Body of pancreas (tissue), 4 donors: ENCODE measurements at regions not wholly inside any gene's neighbourhood (a gene's known extent, or its start where the extent isn't known, plus 50 kb on each side); places are given as distances from the start of the nearest gene placed in this dataset.

Experiments used
- ATAC-seq: fragments of 150-250 bp; one replicate; pipeline ENCODE4 v1.9.1; 2016
- DNase-seq, 4 donors: peaks; one replicate each; pipeline ENCODE4 v3.0.0-alpha.2; 2019
- H3K27ac ChIP-seq, 4 donors: fragments of 200-600 bp; sonication (generic); 1 replicate in 3 of 4; 2 replicates in 1 of 4; pipeline versions ENCODE4 v1.5.1 to v1.6.1; 2016 to 2019; ENCODE audit warnings: mild to moderate bottlenecking in 1 of 4, mixed read lengths in 1 of 4, moderate library complexity in 1 of 4
- H3K27me3 ChIP-seq, 2 donors: fragments of 200-600 bp; sonication (generic); one replicate each; pipeline ENCODE4 v1.6.0; 2016; ENCODE audit warnings: mild to moderate bottlenecking in 1 of 2
- H3K36me3 ChIP-seq, 2 donors: fragments of 200-600 bp; sonication (generic); replicated peaks in 1 of 2; 2 replicates each; pipeline ENCODE4 v1.5.1; 2016; ENCODE audit warnings: low read depth in 2 of 2; ENCODE audit not compliant: insufficient read depth in 1 of 2
- H3K4me1 ChIP-seq: fragments of 200-600 bp; sonication (generic); one replicate; pipeline ENCODE4 v1.6.0; 2016
- H3K4me3 ChIP-seq, 2 donors: fragments of 200-600 bp; sonication (generic); 1 replicate in 1 of 2; 2 replicates in 1 of 2; pipeline ENCODE4 v1.5.1; 2016 to 2019
- H3K9me3 ChIP-seq, 3 donors: fragments of 200-600 bp; sonication (generic); 1 replicate in 2 of 3; 2 replicates in 1 of 3; pipeline ENCODE4 v1.5.1; 2016
- POLR2A ChIP-seq, 3 donors: fragments of 450-650 bp; IDR thresholded peaks; one replicate each; pipeline ENCODE4 v1.6.1; 2016; ENCODE audit warnings: antibody characterized with exemption in 3 of 3, mild to moderate bottlenecking in 2 of 3
- WGBS, 2 donors: methylation state at CpG; one replicate each; pipeline ENCODE4 v1.1.5; 2017; 5-methylcytosine and 5-hydroxymethylcytosine counted together
- intact Hi-C: fragments of 100-400 bp; cut with DNase I; formaldehyde crosslinking; loops from one replicate; pipeline ENCODE4 v1.15.1; 2023
- TF ChIP-seq, protein P1 (sequence below), 7 experiments: fragments of 450-650 bp in 4 of 7; fragments of 200-600 bp in 3 of 7; sonication (generic) in 3 of 7; IDR thresholded peaks; one replicate each; pipeline ENCODE4 v1.5.1; 2016 to 2019; ENCODE audit warnings: antibody characterized with exemption in 7 of 7

DNA sequence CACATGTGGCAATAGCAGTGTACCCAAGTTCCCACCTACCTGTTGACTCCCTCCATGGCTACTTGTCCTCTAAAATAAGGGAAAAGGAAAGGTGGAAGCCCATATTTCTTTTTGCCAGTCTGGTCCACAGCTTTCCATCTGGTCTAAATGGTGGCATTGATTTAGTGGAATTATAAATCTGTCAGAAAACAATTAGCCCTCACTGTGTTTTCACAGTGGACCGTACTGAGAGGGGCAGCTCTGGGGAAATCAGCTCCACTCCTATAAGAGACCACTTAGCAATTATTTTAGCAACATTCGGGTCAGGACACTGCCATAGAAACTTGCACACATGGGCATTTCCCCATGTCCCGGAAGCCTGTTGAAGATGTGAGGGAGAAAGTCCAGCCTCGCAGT lies 653.4 kb upstream of the MARCKS start:
- WGBS, 2 donors = 77 to 79% methylated on average over 4 of the region's 4 CpGs
- TF ChIP-seq POLR2A (IDR thresholded peaks at IDR 0.05) = no peak
- TF ChIP-seq, protein P1, sequence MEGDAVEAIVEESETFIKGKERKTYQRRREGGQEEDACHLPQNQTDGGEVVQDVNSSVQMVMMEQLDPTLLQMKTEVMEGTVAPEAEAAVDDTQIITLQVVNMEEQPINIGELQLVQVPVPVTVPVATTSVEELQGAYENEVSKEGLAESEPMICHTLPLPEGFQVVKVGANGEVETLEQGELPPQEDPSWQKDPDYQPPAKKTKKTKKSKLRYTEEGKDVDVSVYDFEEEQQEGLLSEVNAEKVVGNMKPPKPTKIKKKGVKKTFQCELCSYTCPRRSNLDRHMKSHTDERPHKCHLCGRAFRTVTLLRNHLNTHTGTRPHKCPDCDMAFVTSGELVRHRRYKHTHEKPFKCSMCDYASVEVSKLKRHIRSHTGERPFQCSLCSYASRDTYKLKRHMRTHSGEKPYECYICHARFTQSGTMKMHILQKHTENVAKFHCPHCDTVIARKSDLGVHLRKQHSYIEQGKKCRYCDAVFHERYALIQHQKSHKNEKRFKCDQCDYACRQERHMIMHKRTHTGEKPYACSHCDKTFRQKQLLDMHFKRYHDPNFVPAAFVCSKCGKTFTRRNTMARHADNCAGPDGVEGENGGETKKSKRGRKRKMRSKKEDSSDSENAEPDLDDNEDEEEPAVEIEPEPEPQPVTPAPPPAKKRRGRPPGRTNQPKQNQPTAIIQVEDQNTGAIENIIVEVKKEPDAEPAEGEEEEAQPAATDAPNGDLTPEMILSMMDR (IDR thresholded peaks at IDR 0.05) = no peak
- intact Hi-C loops = no loop called here
- ATAC-seq (no peak), DNase-seq (no peak)
- Histone ChIP-seq H3K27ac (no peak overlapping the region), H3K27me3 (no peaks in the 10 kb centered on the region), H3K36me3 (no peaks in the 10 kb centered on the region), H3K4me3 (no peak overlapping the region), H3K9me3 (no peaks in the 10 kb centered on the region), H3K4me1 (no peaks in the 10 kb centered on the region)

DNA sequence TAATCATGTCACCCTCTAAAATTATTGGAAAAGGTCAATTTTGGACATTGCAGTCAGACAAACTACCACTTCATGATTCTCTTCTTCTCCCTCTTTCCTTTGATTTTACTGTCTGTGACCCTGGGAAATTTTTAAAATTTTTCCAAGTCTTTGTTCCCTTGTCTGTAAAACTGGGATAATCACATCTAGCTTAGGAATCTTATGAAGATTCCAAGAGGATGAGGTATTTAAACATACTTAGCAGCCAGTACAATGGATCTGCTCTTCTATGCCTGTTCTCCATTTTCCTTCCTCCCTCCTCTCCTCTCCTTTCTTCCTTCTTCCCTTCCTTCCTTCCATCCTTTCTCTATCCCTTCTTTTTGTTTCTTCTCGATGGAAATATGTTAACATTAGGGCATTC lies 651.6 kb upstream of the MARCKS start:
- DNase-seq (no peak), ATAC-seq (no peak)
- WGBS, 2 donors = 50 to 55% methylated on average over 1 of the region's 1 CpG
- TF ChIP-seq, protein P1 (IDR thresholded peaks at IDR 0.05) = no peak
- no peak for TF ChIP-seq POLR2A (IDR thresholded peaks at IDR 0.05)
- Histone ChIP-seq H3K4me1 (no peaks in the 10 kb centered on the region), H3K4me3 (no peak overlapping the region), H3K9me3 (no peaks in the 10 kb centered on the region), H3K36me3 (no peaks in the 10 kb centered on the region), H3K27ac (no peak overlapping the region), H3K27me3 (no peaks in the 10 kb centered on the region)
- intact Hi-C loops = no loop called here

DNA sequence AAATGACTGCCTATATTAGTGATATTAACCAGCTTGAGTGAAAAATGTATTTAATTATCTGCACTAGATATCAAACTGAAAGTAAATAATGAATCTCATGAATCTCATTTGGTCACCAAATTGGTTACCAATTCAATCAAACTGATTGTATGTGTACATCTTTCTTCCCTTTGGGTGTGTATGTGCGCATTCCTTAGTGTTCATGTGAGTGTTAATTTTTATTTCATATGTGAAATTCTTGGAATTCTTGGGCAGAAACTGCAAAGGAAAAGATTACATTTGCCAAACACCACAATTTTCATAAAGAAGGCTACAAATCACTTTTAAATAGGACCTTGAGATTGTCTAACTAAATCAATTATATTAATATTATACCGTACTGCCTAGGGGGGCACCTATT lies 648.4 kb upstream of the MARCKS start:
- 68 to 88% methylated on average over 2 of the region's 2 CpGs for WGBS, 2 donors
- Histone ChIP-seq H3K4me3 (no peak overlapping the region), H3K27me3 (no peaks in the 10 kb centered on the region), H3K4me1 (no peaks in the 10 kb centered on the region), H3K9me3 (no peaks in the 10 kb centered on the region), H3K36me3 (no peaks in the 10 kb centered on the region), H3K27ac (no peak overlapping the region)
- DNase-seq (no peak), ATAC-seq (no peak)
- intact Hi-C loops = no loop called here
- TF ChIP-seq, protein P1 (IDR thresholded peaks at IDR 0.05) = no peak

DNA sequence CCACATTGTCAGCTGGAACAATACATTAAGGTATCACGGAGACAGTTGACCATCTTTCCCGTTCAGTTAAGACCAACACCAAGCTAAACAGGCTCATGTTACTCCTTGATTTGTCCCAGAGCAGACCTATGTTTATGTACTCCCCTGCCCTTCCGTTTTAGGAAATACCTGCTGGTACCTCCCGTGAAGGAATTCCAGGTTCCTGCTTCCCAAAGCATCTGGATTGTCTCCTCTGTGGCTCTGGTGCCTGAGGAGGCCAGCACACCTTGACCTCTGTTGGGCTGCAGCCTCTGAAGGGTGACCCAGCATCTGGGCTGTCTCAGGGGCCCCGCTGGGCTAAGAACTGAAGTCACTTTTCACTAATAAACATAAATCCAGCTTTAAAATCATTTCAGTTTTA lies 647.8 kb upstream of the MARCKS start:
- DNase-seq (no peak), ATAC-seq (no peak)
- H3K9me3 ChIP-seq = no peaks in the 10 kb centered on the region
- H3K27me3 ChIP-seq = no peaks in the 10 kb centered on the region
- intact Hi-C loops = no loop called here
- 57 to 62% methylated on average over 5 of the region's 5 CpGs for WGBS, 2 donors
- no peak for TF ChIP-seq POLR2A (IDR thresholded peaks at IDR 0.05)
- TF ChIP-seq, protein P1 (IDR thresholded peaks at IDR 0.05) = no peak
- H3K36me3 ChIP-seq = no peaks in the 10 kb centered on the region
- H3K4me3 ChIP-seq = no peak overlapping the region
- H3K27ac ChIP-seq = no peak overlapping the region
- no peaks in the 10 kb centered on the region for H3K4me1 ChIP-seq

DNA sequence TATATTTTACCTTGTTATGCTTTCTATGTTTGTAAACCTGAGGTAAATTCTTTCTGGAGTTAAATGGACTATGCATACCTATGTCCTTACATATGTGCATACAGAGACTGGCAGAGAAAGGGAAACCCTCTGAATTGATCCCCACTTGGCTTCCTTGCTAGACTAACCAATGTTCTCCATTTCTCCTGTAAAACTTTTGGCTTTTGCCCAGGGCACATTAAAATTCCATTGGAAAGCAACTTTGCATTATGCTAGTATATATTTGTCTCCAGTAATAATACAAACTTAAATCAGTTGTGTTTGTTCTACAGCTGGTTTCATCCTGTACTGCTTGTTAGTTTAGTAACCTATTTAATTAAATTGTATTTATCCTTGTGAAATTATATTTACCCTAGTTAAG lies 646.0 kb upstream of the MARCKS start:
- H3K4me3 ChIP-seq = no peak overlapping the region
- H3K27ac ChIP-seq = no peak overlapping the region
- no peak for TF ChIP-seq POLR2A (IDR thresholded peaks at IDR 0.05)
- TF ChIP-seq, protein P1 (IDR thresholded peaks at IDR 0.05) = no peak
- no peak for DNase-seq
- no peaks in the 10 kb centered on the region for H3K9me3 ChIP-seq
- H3K4me1 ChIP-seq = no peaks in the 10 kb centered on the region
- ATAC-seq = no peak
- no peaks in the 10 kb centered on the region for H3K36me3 ChIP-seq
- no peaks in the 10 kb centered on the region for H3K27me3 ChIP-seq
- intact Hi-C loops = no loop called here
